GM10266 (cell line): ENCODE measurements at regions not wholly inside any gene's neighbourhood (a gene's known extent, or its start where the extent isn't known, plus 50 kb on each side); places are given as distances from the start of the nearest gene placed in this dataset.

Experiments
- DNase-seq: peaks from one replicate; pipeline ENCODE4 v3.0.0; 2012; ENCODE audit errors: extremely low spot score
- TF ChIP-seq, protein P1 (sequence below): IDR thresholded peaks from 2 replicates; pipeline ENCODE4 v1.5.1; 2012; ENCODE audit warnings: mild to moderate bottlenecking, low read depth; ENCODE audit not compliant: control insufficient read depth, insufficient read depth; ENCODE audit errors: missing control alignments

GRCh38 chr12:114769634-114770033 lies 85.7 kb upstream of the TBX3 start:
- TF ChIP-seq, protein P1, sequence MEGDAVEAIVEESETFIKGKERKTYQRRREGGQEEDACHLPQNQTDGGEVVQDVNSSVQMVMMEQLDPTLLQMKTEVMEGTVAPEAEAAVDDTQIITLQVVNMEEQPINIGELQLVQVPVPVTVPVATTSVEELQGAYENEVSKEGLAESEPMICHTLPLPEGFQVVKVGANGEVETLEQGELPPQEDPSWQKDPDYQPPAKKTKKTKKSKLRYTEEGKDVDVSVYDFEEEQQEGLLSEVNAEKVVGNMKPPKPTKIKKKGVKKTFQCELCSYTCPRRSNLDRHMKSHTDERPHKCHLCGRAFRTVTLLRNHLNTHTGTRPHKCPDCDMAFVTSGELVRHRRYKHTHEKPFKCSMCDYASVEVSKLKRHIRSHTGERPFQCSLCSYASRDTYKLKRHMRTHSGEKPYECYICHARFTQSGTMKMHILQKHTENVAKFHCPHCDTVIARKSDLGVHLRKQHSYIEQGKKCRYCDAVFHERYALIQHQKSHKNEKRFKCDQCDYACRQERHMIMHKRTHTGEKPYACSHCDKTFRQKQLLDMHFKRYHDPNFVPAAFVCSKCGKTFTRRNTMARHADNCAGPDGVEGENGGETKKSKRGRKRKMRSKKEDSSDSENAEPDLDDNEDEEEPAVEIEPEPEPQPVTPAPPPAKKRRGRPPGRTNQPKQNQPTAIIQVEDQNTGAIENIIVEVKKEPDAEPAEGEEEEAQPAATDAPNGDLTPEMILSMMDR = no peak
- no peak for DNase-seq

- no peak for DNase-seq
- TF ChIP-seq, protein P1 = no peak
Measured at GRCh38 chr12:114767906-114768722, 84.1 kb upstream of the TBX3 start.

GRCh38 chr12:114767084-114767760 lies 83.2 kb upstream of the TBX3 start:
- no peak for DNase-seq
- TF ChIP-seq, protein P1 = no peak

GRCh38 chr12:114765960-114766691 lies 82.2 kb upstream of the TBX3 start:
- DNase-seq = no peak

GRCh38 chr12:114764510-114764909 lies 80.5 kb upstream of the TBX3 start:
- DNase-seq = no peak
- TF ChIP-seq, protein P1 = no peak

More at GRCh38 chr12:114765960-114766691, 82.2 kb upstream of the TBX3 start:
- TF ChIP-seq, protein P1 = no peak

DNA sequence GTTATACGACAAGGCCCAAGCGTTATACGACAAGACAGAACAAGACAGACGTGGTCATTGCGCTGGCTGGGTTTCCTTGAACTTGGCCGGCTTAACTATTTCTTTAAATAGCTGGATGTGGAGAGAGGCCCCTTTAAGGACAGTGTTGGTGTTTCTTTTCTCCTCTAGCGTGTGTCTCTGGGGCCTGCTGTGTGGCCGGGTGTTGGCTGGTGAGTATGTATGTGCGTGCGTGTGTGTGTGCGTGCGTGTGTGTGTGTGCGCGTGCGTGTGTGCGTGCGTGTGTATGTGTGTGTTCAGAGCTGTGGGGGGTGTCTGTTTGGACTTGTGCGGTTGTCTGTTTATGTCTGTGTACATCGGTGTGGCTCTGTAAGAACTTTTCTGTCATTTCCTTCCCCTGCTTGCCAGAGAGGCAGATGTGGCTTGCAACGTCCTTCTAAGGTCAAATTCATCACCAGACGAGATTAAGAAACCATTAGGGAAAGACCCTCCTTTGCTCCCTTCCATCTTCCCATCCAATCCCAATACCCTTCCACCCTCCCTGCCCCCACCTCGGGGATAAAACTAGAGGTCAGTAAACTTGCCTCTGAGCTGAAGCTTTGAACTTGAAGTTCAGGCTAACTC lies 78.6 kb upstream of the TBX3 start:
- DNase-seq = no peak

More for the DNA sequence above, 78.6 kb upstream of the TBX3 start:
- TF ChIP-seq, protein P1 = no peak
